GM19238 (cell line): ENCODE measurements at regions not wholly inside any gene's neighbourhood (a gene's known extent, or its start where the extent isn't known, plus 50 kb on each side); places are given as distances from the start of the nearest gene placed in this dataset.

Source experiments
- DNase-seq: peaks from one replicate; pipeline ENCODE4 v3.0.0; 2011; ENCODE audit warnings: low spot score; ENCODE audit not compliant: insufficient read length

DNA sequence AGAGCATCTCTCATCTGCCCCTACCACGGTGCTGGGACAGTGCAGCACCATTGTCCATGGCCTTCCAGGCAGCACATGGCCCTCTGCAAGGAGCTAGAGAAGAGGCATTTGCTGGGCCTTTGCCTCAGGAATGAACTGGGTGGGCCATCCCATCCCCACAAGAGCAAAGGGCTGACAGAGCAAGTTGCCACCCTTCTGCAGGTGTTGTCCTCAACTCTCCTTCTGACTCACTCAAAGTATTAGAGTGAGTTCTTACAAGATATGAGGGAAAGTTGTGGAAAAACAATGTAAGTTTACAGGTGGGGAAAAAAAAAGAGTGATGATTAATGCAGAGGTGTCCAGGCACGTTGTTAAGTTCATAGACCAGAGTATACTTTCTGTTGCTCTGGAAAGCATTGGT is 261.2 kb downstream of the SKIDA1 start:
- DNase-seq = no peak

DNA sequence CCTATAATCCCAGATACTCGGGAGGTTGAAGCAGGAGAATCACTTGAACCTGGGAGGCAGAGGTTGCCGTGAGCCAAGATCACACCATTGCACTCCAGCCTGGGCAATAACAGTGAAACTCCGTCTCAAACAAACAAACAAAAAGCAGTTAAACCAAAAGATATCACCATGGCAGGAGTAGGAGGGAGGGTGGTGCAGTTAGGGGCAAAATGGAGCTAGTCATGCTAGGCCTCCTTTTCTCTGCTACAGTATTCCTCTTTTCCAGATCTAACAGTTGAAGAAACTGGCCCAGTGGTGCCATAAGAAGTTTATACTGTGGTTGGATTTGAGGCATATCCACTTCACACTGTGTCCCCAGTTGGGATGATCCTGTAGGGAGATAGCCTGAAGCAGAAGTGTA is 261.6 kb downstream of the SKIDA1 start:
- no peak for DNase-seq

GRCh38 chr10:21263263-21263803 is 262.1 kb downstream of the SKIDA1 start:
- no peak for DNase-seq

- no peak for DNase-seq
These were observed 263.6 kb downstream of the SKIDA1 start for GRCh38 chr10:21261842-21262294.

- no peak for DNase-seq
These were observed 264.9 kb downstream of the SKIDA1 start for GRCh38 chr10:21260506-21261149.

GRCh38 chr10:21260066-21260465 is 265.4 kb downstream of the SKIDA1 start:
- no peak for DNase-seq

- DNase-seq = no peak
These were observed 267.6 kb downstream of the SKIDA1 start for GRCh38 chr10:21257919-21258318.

GRCh38 chr10:21257191-21257590 is 268.3 kb downstream of the SKIDA1 start:
- no peak for DNase-seq

DNA sequence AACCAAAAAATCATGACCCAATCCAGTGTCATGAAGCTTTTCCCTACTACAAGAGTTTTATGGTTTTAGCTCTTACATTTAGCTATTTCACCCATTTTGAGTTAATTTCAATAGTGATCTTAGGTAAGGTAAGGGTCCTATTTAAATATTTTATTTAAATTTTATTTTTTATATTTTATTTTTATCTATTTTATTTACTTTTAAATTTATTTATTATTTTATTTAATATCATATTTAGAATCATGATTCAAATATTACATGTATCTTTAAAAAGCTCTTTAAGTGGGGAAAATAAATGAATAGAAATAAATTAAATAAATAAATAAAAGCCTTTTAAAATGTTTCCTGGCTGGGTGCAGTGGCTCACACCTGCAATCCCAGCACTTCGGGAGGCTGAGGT is 276.0 kb downstream of the SKIDA1 start:
- DNase-seq = no peak

DNA sequence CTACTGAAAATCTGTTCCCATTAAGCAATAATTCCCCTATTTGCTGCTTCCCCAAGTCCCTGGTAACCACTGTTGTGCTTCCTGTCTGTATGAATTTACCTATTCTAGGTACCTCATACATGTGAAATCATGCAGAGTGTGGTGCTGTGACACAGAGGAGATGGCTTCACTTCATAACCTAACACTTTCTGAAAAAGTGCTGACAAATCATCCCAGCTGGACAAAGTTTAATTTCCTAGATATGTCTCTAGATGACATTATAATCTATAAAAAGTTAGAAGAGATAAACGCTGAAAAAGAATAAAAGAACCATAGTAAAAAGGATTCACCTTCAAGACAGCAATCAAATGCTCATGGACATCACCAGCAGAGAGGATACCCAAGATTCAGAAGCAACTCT is 277.9 kb downstream of the SKIDA1 start:
- DNase-seq = no peak

DNA sequence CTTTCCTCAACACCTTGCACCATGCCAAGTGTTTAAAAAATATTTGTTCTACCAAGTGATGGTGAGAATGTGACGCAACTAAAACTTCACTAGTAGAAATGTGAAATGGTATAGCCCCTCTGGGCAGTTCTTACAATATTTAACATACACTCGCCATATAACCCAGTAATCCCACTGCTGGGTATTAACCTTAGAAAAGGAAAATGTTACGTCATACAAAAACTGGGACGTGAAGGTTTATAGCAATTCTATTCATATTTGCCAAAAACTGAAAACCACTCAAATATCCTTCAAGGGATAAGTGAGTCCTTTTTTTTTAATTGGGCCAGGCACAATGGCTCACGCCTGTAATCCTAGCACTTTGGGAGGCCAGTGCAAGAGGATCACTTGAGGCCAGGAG is 279.3 kb downstream of the SKIDA1 start:
- DNase-seq = no peak

- DNase-seq = no peak
These were observed 281.7 kb downstream of the SKIDA1 start for GRCh38 chr10:21243748-21244257.

- DNase-seq = no peak
These were observed 282.6 kb downstream of the SKIDA1 start for GRCh38 chr10:21242915-21243314.

DNA sequence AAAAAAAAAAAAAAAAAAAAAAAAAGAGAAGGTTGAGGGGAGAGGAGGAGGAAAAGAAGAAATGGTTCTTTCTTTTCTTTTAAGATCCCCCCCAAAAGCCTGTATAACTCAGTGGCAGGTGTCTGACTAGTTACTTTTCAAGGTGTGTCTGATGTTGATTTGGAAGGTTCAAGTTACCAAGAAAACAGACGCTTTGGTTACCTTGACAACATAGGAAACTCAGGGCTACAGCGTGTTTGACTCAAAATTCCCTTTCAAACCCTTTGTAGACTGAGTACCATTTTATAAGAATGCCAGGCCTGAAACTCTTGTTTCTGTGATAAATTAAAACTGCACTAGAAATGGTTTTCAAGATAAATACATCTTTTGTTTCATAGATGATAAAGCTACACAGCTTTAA is 286.8 kb downstream of the SKIDA1 start:
- no peak for DNase-seq

DNA sequence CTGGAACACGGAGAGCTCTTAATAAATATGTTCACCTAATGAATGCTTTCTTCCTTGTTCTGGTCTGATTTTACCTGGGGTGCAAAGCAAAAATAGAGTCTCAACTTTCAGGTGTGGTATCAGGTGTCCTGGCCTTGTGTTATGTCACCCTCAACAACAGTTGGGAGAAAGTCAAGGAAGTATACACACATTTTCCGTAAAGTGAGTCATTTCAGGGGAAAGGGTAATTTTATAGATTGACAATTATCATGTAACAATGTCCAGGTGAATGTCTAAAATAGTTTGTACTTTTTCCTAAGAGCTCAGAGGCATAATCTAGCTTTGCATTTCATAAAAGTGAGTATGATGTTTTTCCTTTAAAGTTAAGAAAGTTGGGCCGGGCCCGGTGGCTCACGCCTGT is 287.4 kb downstream of the SKIDA1 start:
- no peak for DNase-seq

DNA sequence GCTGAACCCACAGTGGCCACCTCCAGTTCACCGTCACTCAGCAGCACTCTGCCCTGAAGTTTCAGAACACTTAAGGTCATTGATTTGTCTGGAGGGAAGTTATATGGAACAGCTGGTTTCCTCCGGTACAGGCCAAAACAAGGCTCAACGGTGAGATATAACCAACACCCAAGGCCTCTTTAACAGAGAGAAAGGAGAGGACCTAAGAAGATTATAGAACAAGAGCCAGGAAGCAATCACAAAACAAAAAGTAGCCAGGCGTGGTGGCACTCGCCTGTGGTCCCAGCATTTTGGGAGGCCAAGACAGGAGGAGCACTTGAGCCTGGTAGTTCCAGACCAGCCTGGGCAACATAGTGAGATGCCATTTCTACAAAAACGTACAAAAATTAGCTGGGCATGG is 290.7 kb downstream of the SKIDA1 start:
- no peak for DNase-seq

- no peak for DNase-seq
These were observed 295.3 kb downstream of the SKIDA1 start for GRCh38 chr10:21230219-21230618.

- no peak for DNase-seq
These were observed 307.6 kb downstream of the SKIDA1 start for GRCh38 chr10:21217748-21218367.

DNA sequence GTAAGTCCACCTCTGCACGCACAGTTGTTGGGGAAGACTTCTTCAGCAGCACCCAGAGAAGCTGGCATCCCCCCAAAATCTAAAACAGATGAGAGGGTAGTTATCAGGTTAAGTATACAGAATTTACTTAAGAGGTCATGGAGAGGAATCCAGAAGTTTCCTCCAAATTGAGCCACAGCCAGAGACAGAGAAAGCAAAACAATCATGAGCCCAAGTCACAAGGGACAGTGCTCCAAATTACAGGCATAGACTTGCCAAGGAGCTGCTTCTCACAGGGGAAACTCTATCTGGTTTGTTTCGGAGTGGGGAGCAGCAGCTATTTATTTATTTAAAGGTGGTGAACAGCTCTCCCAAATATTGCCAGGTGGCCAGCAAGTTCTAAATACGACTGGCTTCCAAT is 308.4 kb downstream of the SKIDA1 start:
- no peak for DNase-seq

- DNase-seq = no peak
These were observed 311.2 kb downstream of the SKIDA1 start for GRCh38 chr10:21214329-21214728.

- no peak for DNase-seq
These were observed 312.1 kb downstream of the SKIDA1 start for GRCh38 chr10:21213381-21213780.

- DNase-seq = no peak
These were observed 312.6 kb downstream of the SKIDA1 start for GRCh38 chr10:21212912-21213311.

- DNase-seq = no peak
These were observed 313.1 kb downstream of the SKIDA1 start for GRCh38 chr10:21212348-21212747.
